ENCODE measurements at regions not wholly inside any gene's neighbourhood (a gene's known extent, or its start where the extent isn't known, plus 50 kb on each side); places are given as distances from the start of the nearest gene placed in this dataset.
"Not testable (repeated sequence)": the region's sequence is repeated elsewhere in the genome, so short reads cannot be mapped to it uniquely, and the experiment has no call there.

DNA sequence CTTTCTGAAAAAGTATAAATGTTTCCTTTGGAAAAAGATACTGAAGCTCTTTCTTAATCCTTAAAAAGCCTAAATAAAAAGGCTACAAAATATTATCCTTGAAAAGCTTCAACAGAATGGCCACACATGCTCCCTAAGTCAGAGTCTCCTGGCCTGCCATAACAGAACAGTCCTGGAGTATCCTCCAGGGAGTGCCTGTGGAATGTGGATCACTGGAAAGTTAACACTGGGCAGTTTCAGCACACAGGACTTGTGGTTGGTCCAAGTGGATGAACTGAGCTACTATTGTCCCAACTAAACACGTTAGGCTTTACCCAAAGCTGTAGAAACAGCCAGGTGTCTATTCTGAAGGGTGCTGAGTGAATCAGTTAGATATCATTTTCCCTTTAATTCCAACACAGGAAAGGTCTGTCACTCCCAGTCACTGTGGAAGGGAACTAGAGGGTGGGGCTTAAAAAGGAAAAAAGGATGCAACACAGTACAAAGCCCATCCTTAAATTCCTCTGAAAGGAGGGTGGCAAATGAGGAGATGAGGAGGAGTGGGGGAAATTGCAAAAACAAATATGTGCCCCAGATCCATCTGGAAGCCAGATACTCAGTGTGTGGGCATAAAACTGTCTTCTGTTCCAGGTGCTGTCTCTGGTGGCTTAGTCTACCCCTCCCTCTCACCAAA is 196.3 kb upstream of the SPAG17 start:
- H3K9me3 ChIP-seq (ENCODE audit: control insufficient read depth in 2 of 3, insufficient read depth in 1 of 3, low read length in 3 of 3) = peaks cover 0 to 5% (median 0%) of the 10 kb centered on the region in 3 donors
- H3K36me3 ChIP-seq (ENCODE audit: control insufficient read depth in 2 of 3, insufficient read depth in 3 of 3, low read length in 3 of 3) = no peaks in the 10 kb centered on the region
- no peaks in the 10 kb centered on the region for H3K27me3 ChIP-seq (ENCODE audit: control insufficient read depth, insufficient read depth, low read length)
- FAIRE-seq (no peak), DNase-seq (no peak)
- H3K9ac ChIP-seq (ENCODE audit: low read length in 3 of 3) = no peak overlapping the region
- no peak overlapping the region for H3K4me3 ChIP-seq (ENCODE audit: low read length in 3 of 3)
- intact Hi-C loops (cut with DNase I) = no loop called here
- TF ChIP-seq, protein P1, sequence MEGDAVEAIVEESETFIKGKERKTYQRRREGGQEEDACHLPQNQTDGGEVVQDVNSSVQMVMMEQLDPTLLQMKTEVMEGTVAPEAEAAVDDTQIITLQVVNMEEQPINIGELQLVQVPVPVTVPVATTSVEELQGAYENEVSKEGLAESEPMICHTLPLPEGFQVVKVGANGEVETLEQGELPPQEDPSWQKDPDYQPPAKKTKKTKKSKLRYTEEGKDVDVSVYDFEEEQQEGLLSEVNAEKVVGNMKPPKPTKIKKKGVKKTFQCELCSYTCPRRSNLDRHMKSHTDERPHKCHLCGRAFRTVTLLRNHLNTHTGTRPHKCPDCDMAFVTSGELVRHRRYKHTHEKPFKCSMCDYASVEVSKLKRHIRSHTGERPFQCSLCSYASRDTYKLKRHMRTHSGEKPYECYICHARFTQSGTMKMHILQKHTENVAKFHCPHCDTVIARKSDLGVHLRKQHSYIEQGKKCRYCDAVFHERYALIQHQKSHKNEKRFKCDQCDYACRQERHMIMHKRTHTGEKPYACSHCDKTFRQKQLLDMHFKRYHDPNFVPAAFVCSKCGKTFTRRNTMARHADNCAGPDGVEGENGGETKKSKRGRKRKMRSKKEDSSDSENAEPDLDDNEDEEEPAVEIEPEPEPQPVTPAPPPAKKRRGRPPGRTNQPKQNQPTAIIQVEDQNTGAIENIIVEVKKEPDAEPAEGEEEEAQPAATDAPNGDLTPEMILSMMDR (IDR thresholded peaks at IDR 0.05; ENCODE audit: borderline replicate concordance, extremely low read depth, insufficient read depth) = no peak
- no peak overlapping the region for H3K27ac ChIP-seq (ENCODE audit: low read depth in 2 of 2, low read length in 2 of 2)
- H3K4me1 ChIP-seq (ENCODE audit: control insufficient read depth in 2 of 3, insufficient read depth in 2 of 3, low read depth in 1 of 3, low read length in 3 of 3) = no peaks in the 10 kb centered on the region

DNA sequence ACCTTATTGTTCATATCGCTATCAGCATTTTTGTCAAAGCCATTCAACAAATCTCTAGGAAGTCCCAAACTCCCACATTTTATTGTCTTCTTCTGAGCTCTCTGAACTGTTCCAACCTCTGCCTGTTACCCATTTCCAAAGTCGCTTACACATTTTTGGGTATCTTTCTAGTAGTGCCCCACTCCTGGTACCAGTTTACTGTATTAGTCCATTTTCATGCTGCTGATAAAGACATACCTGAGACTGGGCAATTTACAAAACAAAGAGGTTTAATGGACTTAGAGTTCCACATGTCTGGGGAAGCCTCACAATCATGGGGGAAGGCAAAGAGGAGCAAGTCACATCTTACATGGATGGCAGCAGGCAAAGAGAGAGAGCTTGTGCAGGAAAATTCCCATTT is 192.2 kb upstream of the SPAG17 start:
- FAIRE-seq; H3K9ac ChIP-seq (ENCODE audit: low read length in 3 of 3); DNase-seq; H3K4me1 ChIP-seq (ENCODE audit: control insufficient read depth in 2 of 3, insufficient read depth in 2 of 3, low read depth in 1 of 3, low read length in 3 of 3); intact Hi-C loops (cut with DNase I); H3K9me3 ChIP-seq (ENCODE audit: control insufficient read depth in 2 of 3, insufficient read depth in 1 of 3, low read length in 3 of 3); H3K27me3 ChIP-seq (ENCODE audit: control insufficient read depth, insufficient read depth, low read length); H3K4me3 ChIP-seq (ENCODE audit: low read length in 3 of 3); H3K36me3 ChIP-seq (ENCODE audit: control insufficient read depth in 2 of 3, insufficient read depth in 3 of 3, low read length in 3 of 3); H3K27ac ChIP-seq (ENCODE audit: low read depth in 2 of 2, low read length in 2 of 2): not testable (repeated sequence)

DNA sequence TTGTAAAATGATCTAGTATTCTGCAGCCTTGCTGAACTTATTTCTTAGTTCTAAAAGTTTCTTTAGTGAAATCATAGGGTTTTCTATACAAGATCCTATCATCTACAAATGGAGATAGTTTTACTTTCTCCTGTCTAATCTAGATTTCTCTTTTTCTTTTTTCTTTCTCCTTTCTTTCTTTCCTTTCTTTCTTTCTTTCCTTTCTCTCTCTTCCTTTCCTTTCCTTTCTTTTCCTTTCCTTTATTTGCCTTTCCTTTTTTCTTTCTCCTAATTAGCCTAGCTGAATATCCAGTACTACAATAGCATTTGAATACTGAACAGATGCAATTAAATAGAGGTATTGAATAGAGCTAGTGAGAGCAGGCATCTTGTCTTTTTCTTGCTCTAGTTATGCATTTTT is 186.6 kb upstream of the SPAG17 start:
- TF ChIP-seq, protein P1 (IDR thresholded peaks at IDR 0.05; ENCODE audit: borderline replicate concordance, extremely low read depth, insufficient read depth) = no peak
- no peak overlapping the region for H3K9ac ChIP-seq (ENCODE audit: low read length in 3 of 3)
- no peaks in the 10 kb centered on the region for H3K36me3 ChIP-seq (ENCODE audit: control insufficient read depth in 2 of 3, insufficient read depth in 3 of 3, low read length in 3 of 3)
- FAIRE-seq (no peak), DNase-seq (no peak)
- no peaks in the 10 kb centered on the region for H3K27me3 ChIP-seq (ENCODE audit: control insufficient read depth, insufficient read depth, low read length)
- peaks cover 0 to 12% (median 2%) of the 10 kb centered on the region in 3 donors for H3K9me3 ChIP-seq (ENCODE audit: control insufficient read depth in 2 of 3, insufficient read depth in 1 of 3, low read length in 3 of 3)
- no peaks in the 10 kb centered on the region for H3K4me1 ChIP-seq (ENCODE audit: control insufficient read depth in 2 of 3, insufficient read depth in 2 of 3, low read depth in 1 of 3, low read length in 3 of 3)
- no peak overlapping the region for H3K4me3 ChIP-seq (ENCODE audit: low read length in 3 of 3)
- intact Hi-C loops (cut with DNase I) = no loop called here
- no peak overlapping the region for H3K27ac ChIP-seq (ENCODE audit: low read depth in 2 of 2, low read length in 2 of 2)

GRCh38 chr1:118370861-118371260 is 185.8 kb upstream of the SPAG17 start:
- peaks cover 0 to 12% (median 2%) of the 10 kb centered on the region in 3 donors for H3K9me3 ChIP-seq (ENCODE audit: control insufficient read depth in 2 of 3, insufficient read depth in 1 of 3, low read length in 3 of 3)
- H3K4me1 ChIP-seq (ENCODE audit: control insufficient read depth in 2 of 3, insufficient read depth in 2 of 3, low read depth in 1 of 3, low read length in 3 of 3) = no peaks in the 10 kb centered on the region
- H3K4me3 ChIP-seq (ENCODE audit: low read length in 3 of 3) = no peak overlapping the region
- H3K36me3 ChIP-seq (ENCODE audit: control insufficient read depth in 2 of 3, insufficient read depth in 3 of 3, low read length in 3 of 3) = no peaks in the 10 kb centered on the region
- intact Hi-C loops (cut with DNase I) = no loop called here
- H3K9ac ChIP-seq (ENCODE audit: low read length in 3 of 3) = no peak overlapping the region
- TF ChIP-seq, protein P1 (IDR thresholded peaks at IDR 0.05; ENCODE audit: borderline replicate concordance, extremely low read depth, insufficient read depth) = no peak
- H3K27ac ChIP-seq (ENCODE audit: low read depth in 2 of 2, low read length in 2 of 2) = no peak overlapping the region
- no peak for DNase-seq
- no peak for FAIRE-seq
- no peaks in the 10 kb centered on the region for H3K27me3 ChIP-seq (ENCODE audit: control insufficient read depth, insufficient read depth, low read length)

Data from kidney (tissue), 13 donors.